ENCODE measurements at regions not wholly inside any gene's neighbourhood (a gene's known extent, or its start where the extent isn't known, plus 50 kb on each side); places are given as distances from the start of the nearest gene placed in this dataset.

DNA sequence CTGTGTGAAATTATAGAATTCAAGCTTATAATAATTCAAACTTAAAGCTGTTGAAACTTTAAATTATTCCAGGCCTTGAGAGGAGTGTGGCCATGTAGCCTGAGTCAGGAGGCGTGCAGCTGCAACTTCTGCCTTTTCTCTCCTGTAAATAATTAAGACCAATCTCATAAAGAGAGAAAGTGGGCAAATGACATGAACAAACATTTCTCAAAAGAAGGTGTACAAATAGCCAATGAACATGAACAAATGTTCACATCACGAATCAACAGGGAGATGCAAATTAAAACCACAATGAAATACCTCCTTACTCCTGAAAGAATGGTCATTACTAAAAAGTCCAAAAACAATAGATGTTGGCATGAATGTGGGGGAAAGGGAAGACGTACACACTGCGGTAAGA lies 149.1 kb upstream of the MYCN start:
- H3K9ac ChIP-seq (ENCODE audit: low read depth, low read length), result no peak overlapping the region
- H3K4me2 ChIP-seq (ENCODE audit: insufficient read depth, low read length), result no peak overlapping the region
- no peaks in the 10 kb centered on the region for H3K9me3 ChIP-seq (ENCODE audit: insufficient read depth, low read length, severe bottlenecking)

GRCh38 chr2:15792331-15792730 lies 148.0 kb upstream of the MYCN start:
- Histone ChIP-seq H3K4me3 (ENCODE audit: low read depth in 1 of 2, low read length in 2 of 2) (no peak overlapping the region), H2AFZ (ENCODE audit: low read depth, low read length) (no peak overlapping the region), H4K20me1 (ENCODE audit: insufficient read depth, low read length) (no peaks in the 10 kb centered on the region), H3K27ac (ENCODE audit: low read length) (no peak overlapping the region), H3K4me2 (ENCODE audit: insufficient read depth, low read length) (no peak overlapping the region), H3K27me3 (ENCODE audit: insufficient read depth, low read length, poor library complexity) (no peaks in the 10 kb centered on the region), H3K36me3 (ENCODE audit: insufficient read depth, low read length) (no peaks in the 10 kb centered on the region), H3K9me3 (ENCODE audit: insufficient read depth, low read length, severe bottlenecking) (no peaks in the 10 kb centered on the region), H3K79me2 (ENCODE audit: insufficient read depth, low read length) (no peaks in the 10 kb centered on the region), H3K4me1 (ENCODE audit: insufficient read depth, low read length) (no peaks in the 10 kb centered on the region), H3K9ac (ENCODE audit: low read depth, low read length) (no peak overlapping the region)
- ATAC-seq (ENCODE audit: insufficient read depth, low read depth) (no peak), DNase-seq (no peak)
- TF ChIP-seq EZH2 (IDR thresholded peaks at IDR 0.05; ENCODE audit: borderline replicate concordance, low read depth, low read length, severe bottlenecking), result no peak
- TF ChIP-seq, protein P1, sequence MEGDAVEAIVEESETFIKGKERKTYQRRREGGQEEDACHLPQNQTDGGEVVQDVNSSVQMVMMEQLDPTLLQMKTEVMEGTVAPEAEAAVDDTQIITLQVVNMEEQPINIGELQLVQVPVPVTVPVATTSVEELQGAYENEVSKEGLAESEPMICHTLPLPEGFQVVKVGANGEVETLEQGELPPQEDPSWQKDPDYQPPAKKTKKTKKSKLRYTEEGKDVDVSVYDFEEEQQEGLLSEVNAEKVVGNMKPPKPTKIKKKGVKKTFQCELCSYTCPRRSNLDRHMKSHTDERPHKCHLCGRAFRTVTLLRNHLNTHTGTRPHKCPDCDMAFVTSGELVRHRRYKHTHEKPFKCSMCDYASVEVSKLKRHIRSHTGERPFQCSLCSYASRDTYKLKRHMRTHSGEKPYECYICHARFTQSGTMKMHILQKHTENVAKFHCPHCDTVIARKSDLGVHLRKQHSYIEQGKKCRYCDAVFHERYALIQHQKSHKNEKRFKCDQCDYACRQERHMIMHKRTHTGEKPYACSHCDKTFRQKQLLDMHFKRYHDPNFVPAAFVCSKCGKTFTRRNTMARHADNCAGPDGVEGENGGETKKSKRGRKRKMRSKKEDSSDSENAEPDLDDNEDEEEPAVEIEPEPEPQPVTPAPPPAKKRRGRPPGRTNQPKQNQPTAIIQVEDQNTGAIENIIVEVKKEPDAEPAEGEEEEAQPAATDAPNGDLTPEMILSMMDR (IDR thresholded peaks at IDR 0.05; ENCODE audit: borderline replicate concordance, extremely low read depth, low read length, poor library complexity, severe bottlenecking), result no peak

More for the DNA sequence above, 149.1 kb upstream of the MYCN start:
- DNase-seq (no peak), ATAC-seq (ENCODE audit: insufficient read depth, low read depth) (no peak)
- H4K20me1 ChIP-seq (ENCODE audit: insufficient read depth, low read length), result no peaks in the 10 kb centered on the region
- no peak overlapping the region for H3K27ac ChIP-seq (ENCODE audit: low read length)
- H3K4me1 ChIP-seq (ENCODE audit: insufficient read depth, low read length), result no peaks in the 10 kb centered on the region
- no peak overlapping the region for H3K4me3 ChIP-seq (ENCODE audit: low read depth in 1 of 2, low read length in 2 of 2)
- H3K36me3 ChIP-seq (ENCODE audit: insufficient read depth, low read length), result no peaks in the 10 kb centered on the region
- no peaks in the 10 kb centered on the region for H3K27me3 ChIP-seq (ENCODE audit: insufficient read depth, low read length, poor library complexity)
- no peaks in the 10 kb centered on the region for H3K79me2 ChIP-seq (ENCODE audit: insufficient read depth, low read length)
- no peak overlapping the region for H2AFZ ChIP-seq (ENCODE audit: low read depth, low read length)
- TF ChIP-seq EZH2 (IDR thresholded peaks at IDR 0.05; ENCODE audit: borderline replicate concordance, low read depth, low read length, severe bottlenecking), result no peak
- TF ChIP-seq, protein P1 (IDR thresholded peaks at IDR 0.05; ENCODE audit: borderline replicate concordance, extremely low read depth, low read length, poor library complexity, severe bottlenecking), result no peak

DNA sequence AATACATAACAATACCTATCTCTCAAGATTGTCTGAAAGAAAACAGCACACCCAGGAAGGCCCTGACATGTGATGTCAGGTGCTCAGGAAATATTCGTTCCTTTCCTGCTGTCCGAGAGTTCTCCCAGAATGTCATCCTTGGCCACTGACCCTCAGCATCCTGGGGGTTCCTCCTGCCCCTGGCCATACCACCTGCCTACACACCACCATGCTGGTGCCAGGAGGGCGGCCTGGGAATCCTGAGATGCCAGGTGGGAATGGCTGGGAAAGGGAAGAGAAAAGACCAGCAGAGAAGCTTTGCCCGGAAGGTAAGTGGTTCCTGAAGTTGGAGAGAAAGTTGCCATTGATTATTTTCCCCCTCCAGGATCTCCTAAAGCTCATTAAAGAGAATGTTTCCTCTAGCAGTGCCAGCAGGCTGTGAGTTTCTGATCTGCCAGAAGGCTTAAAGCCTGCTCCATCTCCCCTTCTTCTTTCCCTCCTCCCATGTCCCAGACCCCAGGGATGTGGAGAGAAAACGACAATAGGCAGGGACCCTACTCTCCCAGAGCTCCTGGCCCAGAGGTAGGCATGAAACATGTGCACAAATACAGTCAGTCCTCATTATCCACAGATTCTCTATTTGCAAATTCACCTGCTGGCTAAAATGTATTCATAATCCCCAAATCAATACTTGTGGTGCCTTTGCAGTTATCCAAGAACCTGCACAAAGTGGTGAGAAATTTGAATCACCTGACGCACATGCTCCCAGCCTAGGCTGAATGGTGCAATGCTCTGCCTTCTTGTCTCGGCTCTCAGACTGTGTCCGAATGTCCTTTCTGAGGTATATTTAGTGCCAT lies 147.1 kb upstream of the MYCN start:
- no peak for DNase-seq
- H3K36me3 ChIP-seq (ENCODE audit: insufficient read depth, low read length), result no peaks in the 10 kb centered on the region
- no peak for ATAC-seq (ENCODE audit: insufficient read depth, low read depth)
- no peak overlapping the region for H3K27ac ChIP-seq (ENCODE audit: low read length)
- no peaks in the 10 kb centered on the region for H3K79me2 ChIP-seq (ENCODE audit: insufficient read depth, low read length)
- H3K4me3 ChIP-seq (ENCODE audit: low read depth in 1 of 2, low read length in 2 of 2), result no peak overlapping the region
- no peak for TF ChIP-seq EZH2 (IDR thresholded peaks at IDR 0.05; ENCODE audit: borderline replicate concordance, low read depth, low read length, severe bottlenecking)
- no peaks in the 10 kb centered on the region for H3K27me3 ChIP-seq (ENCODE audit: insufficient read depth, low read length, poor library complexity)
- no peaks in the 10 kb centered on the region for H3K4me1 ChIP-seq (ENCODE audit: insufficient read depth, low read length)
- H3K9me3 ChIP-seq (ENCODE audit: insufficient read depth, low read length, severe bottlenecking), result no peaks in the 10 kb centered on the region
- no peaks in the 10 kb centered on the region for H4K20me1 ChIP-seq (ENCODE audit: insufficient read depth, low read length)
- no peak overlapping the region for H2AFZ ChIP-seq (ENCODE audit: low read depth, low read length)
- no peak overlapping the region for H3K4me2 ChIP-seq (ENCODE audit: insufficient read depth, low read length)
- no peak overlapping the region for H3K9ac ChIP-seq (ENCODE audit: low read depth, low read length)

GRCh38 chr2:15793978-15794377 lies 146.4 kb upstream of the MYCN start:
- no peaks in the 10 kb centered on the region for H3K9me3 ChIP-seq (ENCODE audit: insufficient read depth, low read length, severe bottlenecking)
- H4K20me1 ChIP-seq (ENCODE audit: insufficient read depth, low read length), result no peaks in the 10 kb centered on the region
- no peaks in the 10 kb centered on the region for H3K36me3 ChIP-seq (ENCODE audit: insufficient read depth, low read length)
- no peak overlapping the region for H2AFZ ChIP-seq (ENCODE audit: low read depth, low read length)
- H3K4me1 ChIP-seq (ENCODE audit: insufficient read depth, low read length), result no peaks in the 10 kb centered on the region
- TF ChIP-seq EZH2 (IDR thresholded peaks at IDR 0.05; ENCODE audit: borderline replicate concordance, low read depth, low read length, severe bottlenecking), result no peak
- TF ChIP-seq, protein P1 (IDR thresholded peaks at IDR 0.05; ENCODE audit: borderline replicate concordance, extremely low read depth, low read length, poor library complexity, severe bottlenecking), result no peak
- no peak overlapping the region for H3K4me2 ChIP-seq (ENCODE audit: insufficient read depth, low read length)
- H3K79me2 ChIP-seq (ENCODE audit: insufficient read depth, low read length), result no peaks in the 10 kb centered on the region
- ATAC-seq (ENCODE audit: insufficient read depth, low read depth), result no peak
- DNase-seq, result no peak
- H3K27ac ChIP-seq (ENCODE audit: low read length), result no peak overlapping the region
- no peaks in the 10 kb centered on the region for H3K27me3 ChIP-seq (ENCODE audit: insufficient read depth, low read length, poor library complexity)
- H3K9ac ChIP-seq (ENCODE audit: low read depth, low read length), result no peak overlapping the region
- H3K4me3 ChIP-seq (ENCODE audit: low read depth in 1 of 2, low read length in 2 of 2), result no peak overlapping the region

Measured in DND-41 (cell line).